Stimulated activated naive CD4-positive, alpha-beta T cell (primary cell): ENCODE measurements at regions not wholly inside any gene's neighbourhood (a gene's known extent, or its start where the extent isn't known, plus 50 kb on each side); places are given as distances from the start of the nearest gene placed in this dataset.
A peak's percentile ranks its signal among the peaks of the same experiment; 100 is the strongest.
"Not testable (repeated sequence)": the region's sequence is repeated elsewhere in the genome, so short reads cannot be mapped to it uniquely, and the experiment has no call there.

Experiments used
- DNase-seq, 6 experiments: peaks; one replicate each; lab custom pipeline; 2025; lab: John Stamatoyannopoulos, UW

DNA sequence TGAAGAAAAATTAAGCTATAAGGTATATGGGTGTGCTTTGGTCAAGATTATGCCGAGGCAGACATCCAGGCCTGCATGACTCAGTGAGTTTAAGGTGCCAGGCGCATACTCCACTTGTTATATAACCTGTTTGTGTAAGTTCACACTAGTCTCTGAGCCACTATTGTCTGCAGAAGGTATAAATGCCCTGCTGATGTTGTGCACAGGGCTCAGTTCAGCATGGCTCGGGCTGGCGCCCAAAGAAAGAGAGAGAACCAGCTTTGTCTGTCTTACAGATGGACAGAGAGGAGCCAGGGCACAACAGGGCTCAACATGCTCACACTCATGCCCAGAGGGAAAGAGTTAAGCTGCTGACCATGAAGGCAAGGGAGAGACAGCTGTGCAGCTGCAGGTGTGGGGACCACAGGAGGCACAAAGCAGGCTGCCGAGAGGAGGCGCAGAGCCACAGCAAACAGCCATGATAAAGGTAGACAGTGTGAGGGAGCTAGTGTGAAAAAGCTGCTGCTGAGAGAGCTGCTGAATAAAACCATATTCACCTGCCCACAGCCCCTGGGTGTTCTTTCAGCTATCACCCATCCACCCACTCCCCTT is 1587.6 kb upstream of the C9orf72 start:
- no peak for DNase-seq

- no peak for DNase-seq
Measured at GRCh38 chr9:29174136-29174535, 1600.9 kb upstream of the C9orf72 start.

DNA sequence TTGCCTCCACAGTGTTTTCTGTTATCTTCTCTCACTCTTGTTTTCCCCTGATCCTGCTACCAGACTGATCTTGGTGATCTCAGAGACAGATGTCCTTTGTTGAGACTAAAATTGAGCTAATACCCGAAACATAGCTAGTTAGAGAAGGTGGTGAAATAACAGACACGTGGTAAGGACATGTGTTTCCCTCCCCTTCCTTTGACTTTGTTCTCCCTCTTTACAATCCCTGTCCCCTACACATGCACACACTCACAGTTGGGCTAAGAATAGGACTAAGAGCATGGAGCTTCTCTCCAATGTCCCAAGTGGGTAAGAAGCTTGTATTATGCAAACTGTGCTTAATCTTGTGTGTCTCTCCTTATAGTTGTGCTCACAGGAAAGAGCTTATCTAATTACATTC is 1603.0 kb upstream of the C9orf72 start:
- no peak for DNase-seq

- no peak for DNase-seq
Measured at GRCh38 chr9:29176786-29177185, 1603.5 kb upstream of the C9orf72 start.

DNA sequence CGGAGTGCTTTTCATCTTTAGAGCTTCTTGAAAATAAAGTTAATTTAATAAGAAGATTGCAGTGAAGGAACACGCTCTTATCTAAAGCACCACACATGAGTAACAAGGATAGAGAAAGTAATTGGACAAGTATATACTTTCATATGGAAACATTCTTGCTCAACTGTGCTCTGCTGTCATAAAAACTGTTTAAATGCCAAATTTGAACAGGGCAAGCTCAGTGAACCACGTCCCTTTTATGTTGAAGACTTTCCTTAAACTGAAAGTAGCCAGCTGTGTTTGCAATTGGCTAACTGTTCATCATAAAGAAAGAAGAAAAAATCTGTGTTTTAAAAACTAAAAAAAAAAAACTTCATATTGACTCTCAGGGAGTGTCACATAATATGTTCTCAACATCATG is 1610.7 kb upstream of the C9orf72 start:
- no peak for DNase-seq

- DNase-seq: not testable (repeated sequence)
Measured at GRCh38 chr9:29188771-29189170, 1615.5 kb upstream of the C9orf72 start.

DNA sequence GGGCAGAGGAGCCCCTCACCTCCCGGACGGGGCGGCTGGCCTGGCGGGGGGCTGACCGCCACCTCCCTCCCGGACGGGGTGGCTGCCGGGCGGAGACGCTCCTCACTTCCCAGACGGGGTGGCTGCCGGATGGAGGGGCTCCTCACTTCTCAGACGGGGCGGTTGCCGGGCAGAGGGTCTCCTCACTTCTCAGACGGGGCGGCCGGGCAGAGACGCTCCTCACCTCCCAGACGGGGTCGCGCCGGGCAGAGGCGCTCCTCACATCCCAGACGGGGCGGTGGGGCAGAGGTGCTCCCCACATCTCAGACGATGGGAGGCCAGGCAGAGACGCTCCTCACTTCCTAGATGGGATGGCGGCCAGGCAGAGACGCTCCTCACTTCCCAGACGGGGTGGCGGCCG is 1615.9 kb upstream of the C9orf72 start:
- not testable (repeated sequence) for DNase-seq

GRCh38 chr9:29198861-29199260 is 1625.6 kb upstream of the C9orf72 start:
- no peak for DNase-seq

- no peak for DNase-seq
Measured at GRCh38 chr9:29199975-29200374, 1626.7 kb upstream of the C9orf72 start.

DNA sequence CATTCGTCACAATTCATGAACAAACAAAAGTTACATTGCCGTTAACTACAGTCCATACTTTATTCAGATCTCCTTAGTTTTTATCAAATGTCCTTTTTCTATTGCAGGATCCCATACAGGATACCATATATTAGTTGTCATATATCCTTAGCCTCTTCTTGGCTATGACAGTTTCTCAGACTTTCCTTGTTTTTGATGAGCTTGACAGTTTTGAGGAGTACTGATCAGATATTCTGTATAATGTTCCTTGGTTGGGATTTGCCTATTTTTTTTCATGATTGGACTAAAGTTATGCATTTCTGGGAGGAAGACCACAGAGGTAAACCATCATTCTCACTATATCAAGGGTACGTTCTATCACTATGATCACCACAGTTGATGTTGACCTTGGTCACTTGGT is 1627.4 kb upstream of the C9orf72 start:
- DNase-seq: no peak

GRCh38 chr9:29203244-29203930 is 1630.1 kb upstream of the C9orf72 start:
- no peak for DNase-seq

- DNase-seq: no peak
Measured at GRCh38 chr9:29208670-29209069, 1635.4 kb upstream of the C9orf72 start.

GRCh38 chr9:29209748-29210291 is 1636.5 kb upstream of the C9orf72 start:
- DNase-seq: no peak

DNA sequence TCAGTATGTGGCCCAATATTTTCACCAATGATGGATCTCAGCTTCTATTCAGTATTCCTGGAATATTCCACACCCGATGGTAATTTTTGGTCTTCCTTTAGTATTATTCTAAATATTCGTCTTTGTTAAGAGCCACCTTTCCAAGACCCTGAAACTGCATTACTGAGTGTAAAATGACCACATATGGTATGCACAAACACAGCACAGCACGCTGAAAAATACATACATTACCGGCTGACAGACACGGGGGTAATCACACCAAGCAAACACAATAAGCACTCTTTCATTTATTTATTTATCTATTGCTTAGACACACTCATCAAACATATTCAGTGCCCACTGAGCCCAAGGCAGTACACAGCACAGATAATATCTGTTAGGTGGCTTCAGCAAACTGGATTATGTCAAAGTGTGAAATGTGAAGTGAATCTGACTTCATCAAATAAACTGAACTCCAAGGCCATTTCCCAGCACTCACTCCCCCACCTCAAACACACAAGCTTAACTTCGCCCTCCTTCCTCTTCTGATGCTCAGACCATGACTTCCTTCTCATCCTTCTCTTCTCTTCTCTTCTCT is 1637.8 kb upstream of the C9orf72 start:
- no peak for DNase-seq

DNA sequence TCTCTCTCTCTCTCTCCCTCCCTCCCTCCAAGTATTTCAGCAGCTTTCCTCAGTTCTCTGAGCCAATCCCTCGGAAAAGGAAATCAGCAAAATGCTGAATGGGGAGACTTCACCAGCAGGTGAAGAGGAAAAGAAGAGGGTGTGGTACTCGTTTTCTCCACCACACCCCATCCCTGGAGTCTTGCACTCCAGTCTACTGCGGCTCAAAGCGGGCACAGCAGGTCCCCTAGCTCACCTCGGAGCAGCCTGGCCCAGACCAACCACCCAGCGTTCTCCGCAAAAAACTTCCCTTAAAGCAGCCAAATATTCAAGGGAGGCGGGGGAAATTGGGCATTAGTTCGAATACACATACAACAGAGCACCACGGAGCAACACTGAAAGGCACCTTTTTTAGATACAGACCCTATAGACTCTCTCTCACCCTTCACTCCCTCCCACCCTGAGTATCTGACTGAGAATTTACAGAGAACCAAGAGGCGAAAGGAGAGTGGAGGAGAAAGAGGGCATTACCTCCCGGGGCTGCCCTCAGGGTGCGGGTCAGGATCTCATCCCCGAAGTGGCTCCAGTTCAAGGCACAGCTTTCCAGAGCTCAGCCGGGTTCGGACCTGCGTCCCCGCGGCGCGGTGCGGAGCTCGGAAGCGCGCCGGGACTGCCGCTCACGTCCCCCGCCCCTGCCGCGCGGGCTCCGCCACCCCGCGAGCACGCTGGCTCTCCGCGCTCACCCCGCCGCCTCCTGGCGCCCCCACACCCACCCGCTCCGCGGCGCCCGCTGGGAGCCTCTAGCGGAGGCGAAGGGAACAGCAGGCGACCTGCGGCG is 1638.5 kb upstream of the C9orf72 start:
- peak in 3 of 6 experiments; percentile 2 to 10 (median 3) for DNase-seq

DNA sequence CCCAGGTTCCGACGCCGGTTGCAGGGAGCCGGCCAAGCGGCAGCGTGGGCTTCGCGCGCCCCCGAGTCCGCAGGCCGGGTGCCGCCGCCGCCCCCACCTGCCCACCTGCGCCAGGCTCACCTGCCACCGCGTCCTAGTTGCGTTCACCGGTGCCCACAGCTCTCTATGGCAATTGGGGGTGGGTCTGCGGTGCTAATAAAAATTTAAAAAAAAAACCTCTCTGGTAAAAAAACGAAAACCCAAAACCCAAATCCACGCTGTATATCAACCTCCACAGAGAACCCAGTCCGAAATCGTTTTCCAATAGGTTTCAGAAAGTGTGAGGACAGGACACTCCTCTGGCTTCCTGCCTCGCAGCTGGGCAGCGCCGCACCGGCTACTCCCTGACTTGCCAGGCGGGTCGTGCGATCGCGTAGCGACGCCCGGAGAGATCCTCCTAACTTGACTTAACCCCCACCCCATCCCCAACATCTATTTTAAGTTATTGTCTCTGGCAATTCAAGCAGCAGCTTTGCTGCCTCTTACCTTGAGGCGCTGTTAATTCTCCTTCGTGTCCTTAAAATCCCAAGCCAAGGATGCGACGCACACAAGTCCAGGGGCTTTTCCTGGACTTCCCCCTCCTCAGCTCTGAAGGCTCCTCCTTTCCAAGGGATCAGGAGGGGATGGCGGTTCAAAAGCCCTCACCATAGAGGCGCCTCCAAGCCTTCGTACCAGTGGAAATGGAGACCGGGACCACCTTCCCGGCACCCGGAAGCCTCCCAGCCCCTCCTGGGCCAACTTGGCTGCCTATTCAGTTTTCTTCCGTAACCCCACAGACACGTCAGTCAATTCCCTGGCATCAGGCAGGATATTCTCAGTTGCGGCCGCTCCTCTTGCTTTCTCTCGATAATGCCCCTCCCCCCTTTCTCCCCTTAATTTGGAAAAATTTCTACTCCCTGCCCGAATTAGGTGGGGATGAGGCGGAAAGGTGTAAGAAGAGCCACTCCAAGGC is 1639.4 kb upstream of the C9orf72 start:
- no peak for DNase-seq

GRCh38 chr9:29213417-29214153 is 1640.3 kb upstream of the C9orf72 start, which contains the start of gene LINGO2:
Gene LINGO2 (minus strand): TSS chr9:29213601.
- DNase-seq: no peak

GRCh38 chr9:29214154-29214689 is 1640.9 kb upstream of the C9orf72 start:
- no peak for DNase-seq

DNA sequence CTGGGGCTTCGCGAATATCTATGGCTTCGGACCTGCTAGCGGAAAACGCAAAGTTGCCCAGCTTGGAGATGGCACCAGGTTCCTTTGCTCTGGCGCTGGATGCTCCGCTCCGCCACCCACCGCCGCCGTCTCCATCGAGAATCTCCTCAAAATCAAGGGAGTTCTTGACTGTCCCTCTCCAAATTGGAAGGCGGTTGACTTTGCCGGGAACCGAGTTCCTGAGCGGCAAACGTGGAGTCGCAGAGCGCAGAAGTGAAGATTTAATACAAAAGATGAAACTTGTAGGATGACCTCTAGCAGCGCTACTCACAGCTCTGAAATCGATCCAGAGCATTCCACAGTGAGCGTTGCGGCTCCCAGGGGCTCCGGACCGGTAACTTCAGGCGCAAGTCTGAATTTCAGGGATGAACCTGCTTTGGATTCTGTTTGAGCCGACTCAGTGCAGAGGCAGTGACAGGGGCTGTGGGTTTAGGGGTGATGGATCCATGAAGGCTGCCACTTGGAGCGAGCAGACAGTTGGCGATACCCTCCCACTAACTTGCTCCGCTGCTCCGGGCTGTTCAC is 1641.5 kb upstream of the C9orf72 start:
- DNase-seq: no peak

DNA sequence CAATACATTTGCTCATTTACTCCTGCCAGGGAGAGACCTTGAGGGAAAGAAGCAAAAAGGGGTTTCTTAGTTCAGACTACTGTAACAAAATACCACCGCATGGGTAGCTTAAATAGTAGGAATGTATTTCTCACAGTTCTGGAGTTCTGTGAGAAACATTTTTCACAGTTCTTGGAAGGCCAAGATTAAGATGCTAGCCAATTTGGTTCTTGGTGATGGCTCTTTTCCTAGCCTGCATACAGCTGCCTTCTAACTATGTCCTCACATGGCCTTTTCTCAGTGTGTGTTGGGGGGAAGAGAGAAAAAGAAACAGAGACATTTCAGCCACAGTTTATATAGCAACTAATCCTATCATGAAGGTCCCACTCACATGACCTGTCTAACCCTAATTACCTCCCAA is 1644.7 kb upstream of the C9orf72 start:
- DNase-seq: no peak
